NCI-H1105 (cell line): ENCODE measurements at regions not wholly inside any gene's neighbourhood (a gene's known extent, or its start where the extent isn't known, plus 50 kb on each side); places are given as distances from the start of the nearest gene placed in this dataset.

Source experiments
- DNase-seq: peaks from one replicate; lab custom pipeline; 2025; lab: John Stamatoyannopoulos, UW

DNA sequence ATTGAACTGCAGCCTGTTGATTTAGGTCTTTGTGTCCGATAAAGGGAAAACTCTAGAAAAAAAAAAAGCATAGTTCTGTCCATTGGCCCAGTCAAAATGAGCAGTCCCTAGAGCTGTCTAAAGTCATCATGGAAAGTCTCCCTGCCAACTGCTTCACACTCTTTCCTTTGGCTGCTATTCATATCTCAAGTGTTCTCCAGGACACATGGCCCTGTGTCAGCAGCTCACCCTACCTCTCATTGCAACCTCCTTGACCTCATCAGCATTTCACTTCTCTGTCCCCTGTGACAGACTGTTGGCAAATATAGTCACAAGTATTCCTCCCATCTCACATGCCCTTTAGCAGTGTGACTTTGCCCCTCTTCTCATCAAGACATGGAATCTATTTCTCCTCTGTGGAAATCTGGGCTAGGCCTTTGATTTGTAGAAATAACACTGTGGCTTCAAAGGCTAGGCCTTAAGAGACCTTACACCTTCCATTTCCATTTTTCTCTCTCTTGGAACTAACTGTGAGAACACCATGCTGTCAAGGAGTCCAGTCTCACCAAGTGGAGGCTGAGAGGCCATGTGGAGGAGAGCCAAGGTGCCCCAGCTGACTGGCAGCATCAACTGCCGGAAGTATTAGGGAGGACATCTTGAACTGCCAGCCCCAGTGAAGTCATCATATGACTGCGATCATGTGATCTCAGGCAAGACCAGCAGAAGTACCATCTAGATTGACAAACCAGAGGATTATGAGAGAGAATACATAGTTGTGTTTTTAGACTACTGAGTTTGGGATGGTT lies 149.4 kb upstream of the TARS1 start:
- DNase-seq, result no peak

DNA sequence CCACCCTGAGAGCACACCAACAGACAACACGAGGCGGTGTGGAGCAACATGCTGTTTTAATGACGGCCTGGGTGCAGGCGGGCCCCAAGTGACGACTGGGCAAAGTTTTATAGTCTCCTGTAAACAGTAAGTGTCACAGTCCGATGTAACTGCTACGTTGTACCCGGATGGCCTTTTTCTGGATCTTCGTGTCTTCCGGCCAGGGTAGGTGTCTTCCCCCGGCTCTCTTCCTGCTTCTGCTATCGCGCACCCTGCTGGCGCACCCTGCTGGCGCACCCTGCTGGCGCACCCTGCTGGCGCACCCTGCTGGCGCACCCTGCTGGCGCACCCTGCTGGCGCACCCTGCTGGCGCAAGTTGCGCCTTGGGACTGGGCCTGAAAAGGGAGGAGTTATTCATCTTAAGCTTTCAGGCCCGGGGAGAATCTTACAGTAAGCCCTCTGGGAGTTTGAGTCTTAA lies 143.0 kb upstream of the TARS1 start:
- no peak for DNase-seq

DNA sequence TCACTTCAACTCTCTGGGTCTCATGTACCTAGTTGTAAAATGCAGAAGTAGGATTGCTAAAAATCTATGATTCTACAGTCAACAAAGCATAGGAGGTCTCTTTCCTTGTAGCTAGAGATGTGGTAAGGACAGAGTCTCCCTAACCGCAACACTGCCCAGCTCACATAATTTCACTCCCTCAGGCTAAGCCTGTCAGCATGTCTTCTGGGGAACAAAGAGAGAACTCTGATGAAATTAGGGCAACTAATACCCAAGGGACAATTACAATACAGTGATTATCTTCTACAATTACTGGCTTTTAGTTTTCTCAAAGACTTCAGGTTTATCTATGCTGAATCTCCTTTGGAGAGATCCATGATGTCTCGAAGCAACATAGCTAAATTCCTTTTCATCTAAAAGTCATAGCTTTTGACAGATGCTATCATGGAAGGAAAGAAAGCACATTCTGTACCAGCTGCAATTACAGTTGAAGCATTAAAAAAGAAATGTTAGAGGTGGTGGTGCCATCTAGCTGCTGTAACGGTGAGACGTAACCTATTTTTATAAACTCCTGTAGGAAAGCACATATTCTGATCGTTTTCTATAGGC lies 141.1 kb upstream of the TARS1 start:
- DNase-seq, result no peak

- DNase-seq, result no peak
These were observed 140.5 kb upstream of the TARS1 start for GRCh38 chr5:33300209-33300742.

DNA sequence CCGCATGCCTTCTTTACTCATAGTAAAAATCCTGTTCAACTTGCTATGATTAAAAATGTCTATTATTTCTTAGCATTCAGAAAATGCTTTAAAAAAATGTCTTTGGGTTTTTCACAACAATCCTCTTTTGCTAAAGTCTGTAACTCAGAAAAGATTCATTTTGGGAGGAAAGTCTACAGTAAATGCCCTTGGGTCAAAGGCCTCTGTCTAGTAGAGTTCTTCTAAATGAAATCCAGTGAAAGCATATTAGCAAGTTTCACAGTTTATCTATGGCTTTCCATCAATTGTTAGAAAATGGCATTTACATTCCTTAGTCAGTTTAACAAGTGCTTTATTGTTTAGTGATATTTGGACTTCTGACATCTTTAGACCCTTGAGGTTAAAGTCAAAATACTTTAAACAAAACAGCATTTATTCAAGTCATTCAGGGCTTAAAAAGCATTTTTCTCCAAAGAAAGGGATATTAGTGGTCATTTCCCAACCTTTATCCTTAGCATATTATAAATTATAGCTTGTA lies 137.1 kb upstream of the TARS1 start:
- no peak for DNase-seq

GRCh38 chr5:33304601-33305000 lies 136.2 kb upstream of the TARS1 start:
- DNase-seq, result no peak

DNA sequence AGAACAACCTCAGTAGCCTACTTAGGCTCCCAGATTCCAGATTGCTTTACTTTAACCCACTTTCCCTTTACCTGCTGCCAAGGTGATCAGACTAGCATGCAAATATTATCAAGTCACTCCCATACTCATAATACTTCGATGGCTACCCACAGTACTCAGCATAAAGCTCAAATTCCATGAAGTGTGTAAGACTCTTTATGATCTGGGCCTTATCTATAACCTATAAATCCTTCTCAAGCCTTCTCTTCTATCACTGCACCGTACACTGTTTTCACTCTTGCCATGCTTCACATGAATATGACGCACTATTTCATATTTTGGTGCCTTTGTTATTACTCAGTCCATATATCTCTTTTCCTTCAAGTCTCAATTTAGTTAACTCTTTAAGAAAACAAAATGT lies 135.2 kb upstream of the TARS1 start:
- DNase-seq, result no peak

DNA sequence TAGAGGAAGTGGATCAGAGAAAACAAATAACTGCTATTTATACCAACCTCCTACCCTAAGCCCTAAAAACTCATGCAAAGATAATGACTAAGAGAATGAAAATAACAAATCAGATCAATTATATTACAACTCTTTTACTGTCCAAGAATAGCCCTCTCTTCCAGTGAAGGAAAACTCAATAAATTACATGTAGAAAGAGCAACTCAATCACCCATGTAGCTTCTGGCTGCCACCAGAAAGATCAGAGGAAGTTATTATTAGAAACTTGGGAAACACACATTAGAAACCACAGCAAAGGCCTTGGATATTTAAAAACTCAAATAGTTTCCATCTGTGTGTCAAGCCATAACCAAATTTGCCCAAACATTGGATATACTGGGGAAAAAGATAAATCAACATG lies 134.0 kb upstream of the TARS1 start:
- DNase-seq, result no peak

- DNase-seq, result no peak
These were observed 132.2 kb upstream of the TARS1 start for GRCh38 chr5:33308586-33308985.

DNA sequence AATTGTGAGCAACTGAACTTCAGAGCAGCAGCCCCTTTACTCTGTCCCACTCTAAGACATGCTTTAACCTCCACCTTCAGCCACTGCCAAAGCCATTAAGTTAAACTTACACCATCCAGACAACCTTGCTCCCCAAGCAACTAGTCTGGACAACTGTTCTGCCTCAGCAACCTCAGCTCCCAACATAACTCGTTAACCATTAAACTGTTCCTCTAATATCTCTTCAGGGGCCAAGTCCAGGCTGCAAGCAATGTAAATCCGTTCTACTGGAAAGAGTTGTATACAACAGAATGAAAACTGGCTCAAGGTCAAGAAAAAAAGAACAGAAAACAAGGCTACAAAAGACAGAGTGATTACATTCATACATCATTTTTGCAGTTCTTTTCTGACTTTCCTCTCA lies 131.7 kb upstream of the TARS1 start:
- DNase-seq, result no peak

GRCh38 chr5:33309536-33310345 lies 131.0 kb upstream of the TARS1 start:
- DNase-seq, result no peak

DNA sequence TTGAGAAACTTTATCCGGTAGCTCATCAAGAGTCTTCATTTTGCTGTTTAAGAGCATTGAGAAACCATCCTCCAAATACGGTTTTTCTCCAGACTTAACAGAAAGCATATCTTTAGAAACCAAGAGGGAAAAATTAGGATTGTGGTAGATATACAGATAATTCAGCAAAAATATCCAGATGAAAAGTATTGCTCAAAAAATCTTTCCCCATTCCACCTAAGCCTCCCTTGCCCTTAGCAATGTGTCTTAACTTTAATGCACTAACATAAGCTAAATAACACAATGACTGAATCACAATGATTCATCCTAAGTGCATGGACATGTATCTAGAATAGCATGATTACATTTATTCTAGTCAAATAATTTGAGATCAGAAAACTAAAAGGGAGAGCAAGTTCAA lies 130.3 kb upstream of the TARS1 start:
- DNase-seq, result no peak

DNA sequence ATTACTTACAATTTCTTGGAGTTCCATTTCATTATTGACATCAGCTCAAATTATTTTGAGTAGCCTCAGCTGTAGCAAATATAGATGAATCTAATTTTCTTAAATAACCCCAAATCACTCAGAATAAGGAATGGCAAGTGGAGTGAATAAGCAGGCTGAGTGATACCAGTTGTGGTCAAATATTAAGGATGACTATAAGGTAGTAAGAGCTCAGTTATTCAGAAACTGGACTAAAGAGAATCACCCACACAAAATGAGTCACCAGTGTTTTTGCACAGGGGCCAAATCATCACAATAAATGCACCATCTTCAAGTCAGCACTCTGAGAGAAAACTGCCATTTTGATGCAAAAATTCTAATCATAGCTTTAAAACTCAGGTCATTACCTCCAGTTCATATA lies 128.9 kb upstream of the TARS1 start:
- no peak for DNase-seq

DNA sequence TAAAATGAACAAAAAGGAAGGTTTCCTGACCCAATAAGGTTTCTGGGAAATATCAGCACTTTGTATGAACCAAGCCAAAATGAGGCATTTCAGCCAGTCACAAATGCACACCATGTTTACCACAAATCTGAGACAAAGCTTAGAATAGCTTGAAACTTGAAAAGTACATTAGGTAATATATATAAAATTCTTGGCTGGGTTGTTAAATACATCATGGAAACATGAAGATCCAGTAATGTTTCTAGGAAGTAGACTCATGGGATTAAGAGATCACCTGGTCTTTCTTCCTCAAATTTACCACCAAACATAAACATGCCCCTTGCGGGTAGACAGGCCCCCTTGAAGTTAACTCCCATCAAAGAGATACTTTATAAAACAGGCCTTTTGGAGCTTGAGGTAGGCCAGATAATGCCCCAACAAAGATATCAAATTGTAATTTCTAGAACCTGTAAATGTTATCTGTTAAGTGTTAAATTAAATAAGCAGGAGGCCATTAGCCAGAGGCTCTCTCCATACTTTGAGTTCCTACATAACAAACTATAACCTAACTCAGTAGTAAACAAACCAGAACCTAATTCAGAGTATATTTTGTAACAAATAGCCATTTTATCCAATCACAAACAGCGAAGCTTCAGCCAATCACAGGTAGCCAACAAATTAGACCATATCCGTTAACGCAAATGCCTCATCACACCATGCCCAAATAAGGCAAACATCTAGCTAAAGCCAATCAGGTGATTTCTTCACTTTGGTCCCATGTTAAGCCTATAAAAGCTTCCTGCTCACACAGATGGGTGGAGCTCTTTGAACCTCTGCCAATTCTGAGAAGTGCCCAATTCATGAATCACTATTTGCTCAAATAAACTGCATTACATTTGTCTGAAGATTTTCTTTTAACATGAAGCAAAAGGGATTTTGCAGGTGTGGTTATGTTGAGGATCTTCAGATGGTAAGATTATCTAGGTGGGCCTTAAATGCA lies 127.9 kb upstream of the TARS1 start:
- DNase-seq, result no peak

DNA sequence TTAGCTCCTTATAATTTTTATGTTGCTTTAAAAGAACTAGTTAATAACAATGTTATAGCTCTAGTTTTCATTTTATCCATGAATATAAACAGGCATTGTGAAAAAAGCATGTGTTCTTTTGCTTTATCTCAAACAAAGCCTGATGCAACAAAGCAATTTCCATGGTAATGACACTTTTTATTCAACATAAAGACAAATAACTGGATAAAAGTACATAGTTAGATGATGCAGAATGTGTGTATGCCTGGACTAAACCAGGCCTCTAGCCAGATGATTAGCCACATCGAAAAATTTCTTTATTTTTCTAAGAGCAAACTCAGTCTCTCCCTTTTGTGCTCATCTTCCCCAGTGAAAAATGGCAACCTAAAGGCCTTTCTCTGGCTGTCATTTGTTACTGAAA lies 125.6 kb upstream of the TARS1 start:
- no peak for DNase-seq

DNA sequence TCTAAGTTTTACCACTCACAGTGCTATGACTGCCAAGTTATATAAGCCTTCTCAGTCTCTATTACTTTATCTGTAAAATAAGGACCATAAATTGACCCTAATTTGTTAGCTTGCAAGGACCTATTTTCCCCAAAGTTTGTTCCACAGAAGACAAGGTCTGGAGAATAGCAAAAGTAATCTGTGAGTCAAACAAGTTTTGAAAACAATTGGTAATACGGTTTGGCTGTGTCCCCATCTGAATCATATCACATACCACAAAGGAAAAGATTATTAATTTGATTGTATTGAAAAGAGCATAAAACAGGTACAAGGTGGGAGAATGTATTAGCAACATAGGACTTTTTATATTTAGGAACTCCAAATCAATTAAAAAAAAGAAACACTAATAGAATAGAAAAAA lies 124.0 kb upstream of the TARS1 start:
- DNase-seq, result no peak

- no peak for DNase-seq
These were observed 123.5 kb upstream of the TARS1 start for GRCh38 chr5:33317271-33317670.

GRCh38 chr5:33319151-33319550 lies 121.6 kb upstream of the TARS1 start:
- no peak for DNase-seq

- DNase-seq, result no peak
These were observed 120.9 kb upstream of the TARS1 start for GRCh38 chr5:33319841-33320240.

DNA sequence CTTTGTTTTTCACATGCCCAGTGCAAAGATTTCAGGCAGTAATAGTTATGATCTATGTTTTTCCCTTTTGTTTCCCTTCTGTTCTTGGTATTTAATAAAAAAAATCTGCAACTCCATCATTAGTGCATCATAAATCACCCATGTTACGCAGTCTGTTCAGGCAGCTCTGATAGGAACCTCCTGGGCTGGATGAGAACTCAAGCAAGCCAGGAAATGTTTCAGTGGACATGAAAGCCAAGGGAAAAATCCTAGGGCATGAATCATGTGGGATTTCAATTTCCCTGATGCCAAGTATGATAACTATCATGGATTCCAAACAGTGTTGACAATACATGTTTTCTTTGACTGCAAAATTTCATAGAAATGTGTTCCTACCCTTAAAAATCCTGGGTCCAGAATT lies 119.7 kb upstream of the TARS1 start:
- no peak for DNase-seq

DNA sequence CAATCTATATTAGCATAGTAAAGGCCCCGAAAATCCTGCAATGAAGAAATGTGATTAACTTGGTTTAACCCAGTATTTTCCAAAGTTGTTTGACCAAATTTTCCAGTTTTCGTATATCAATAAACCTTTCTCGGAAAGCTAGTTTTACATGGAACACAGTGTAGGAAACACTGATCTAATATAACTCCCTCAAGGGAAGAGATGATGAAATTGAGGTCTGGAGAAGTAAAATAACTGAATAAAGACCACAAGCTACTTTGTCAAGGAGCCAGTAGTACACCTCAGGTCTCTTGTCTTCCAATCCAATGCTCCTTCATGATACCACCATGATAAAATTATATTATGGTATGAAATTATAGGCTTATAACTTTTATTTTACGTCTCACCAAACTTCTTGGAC lies 118.1 kb upstream of the TARS1 start:
- DNase-seq, result no peak
